CD4-positive, alpha-beta memory T cell (primary cell): ENCODE measurements at regions not wholly inside any gene's neighbourhood (a gene's known extent, or its start where the extent isn't known, plus 50 kb on each side); places are given as distances from the start of the nearest gene placed in this dataset.

Experiments used
- CTCF ChIA-PET: fragments of 350-600 bp; sonication (Branson Sonifier 250); formaldehyde crosslinking; loops from one replicate; lab custom pipeline; 2021; ENCODE audit warnings: inconsistent platforms; ENCODE audit not compliant: partially characterized antibody; lab: Charles Lee
- POLR2A ChIA-PET: fragments of 350-600 bp; sonication (Branson Sonifier 250); formaldehyde crosslinking; loops from one replicate; lab custom pipeline; 2021; ENCODE audit not compliant: partially characterized antibody; lab: Charles Lee
- DNase-seq, 5 donors: peaks; one replicate each; pipeline versions ENCODE4 v3.0.0 to v3.0.0-alpha.2; 2020 to 2022; ENCODE audit warnings: mixed read lengths in 1 of 5
- H3K27ac ChIP-seq: one replicate; pipeline ENCODE4 v1.7.0; 2013; ENCODE audit warnings: low read depth, low read length
- H3K27me3 ChIP-seq: 2 replicates; pipeline ENCODE4 v1.7.0; 2013; ENCODE audit warnings: mild to moderate bottlenecking, low read length, moderate library complexity; ENCODE audit not compliant: insufficient read depth
- H3K36me3 ChIP-seq: 2 replicates; pipeline ENCODE4 v1.7.0; 2013; ENCODE audit warnings: mild to moderate bottlenecking, low read length, moderate library complexity; ENCODE audit not compliant: insufficient read depth
- H3K4me1 ChIP-seq: 2 replicates; pipeline ENCODE4 v1.7.0; 2013; ENCODE audit warnings: mild to moderate bottlenecking, low read length, moderate library complexity; ENCODE audit not compliant: insufficient read depth
- H3K4me3 ChIP-seq, 2 donors: one replicate each; pipeline ENCODE4 v1.7.0; 2013; ENCODE audit warnings: low read length in 2 of 2, mild to moderate bottlenecking in 1 of 2
- H3K9me3 ChIP-seq, 2 donors: one replicate each; pipeline ENCODE4 v1.7.0; 2013; ENCODE audit warnings: low read length in 2 of 2, control low read depth in 1 of 2; ENCODE audit not compliant: control insufficient read depth in 1 of 2
- H3K27ac Mint-ChIP-seq, 7 donors: one replicate each; pipeline ENCODE4 v1.8.0; 2020 to 2021; ENCODE audit warnings: mixed read lengths in 7 of 7, mild to moderate bottlenecking in 6 of 7, inconsistent platforms in 3 of 7, moderate library complexity in 3 of 7
- H3K27me3 Mint-ChIP-seq, 2 donors: one replicate each; pipeline ENCODE4 v1.8.0; 2020 to 2021; ENCODE audit warnings: mixed read lengths in 2 of 2
- H3K36me3 Mint-ChIP-seq, 2 donors: one replicate each; pipeline ENCODE4 v1.8.0; 2020 to 2021; ENCODE audit warnings: mixed read lengths in 2 of 2, inconsistent platforms in 1 of 2, mild to moderate bottlenecking in 1 of 2
- H3K4me1 Mint-ChIP-seq, 4 donors: one replicate each; pipeline ENCODE4 v1.8.0; 2020 to 2021; ENCODE audit warnings: mixed read lengths in 4 of 4, mild to moderate bottlenecking in 1 of 4
- H3K4me3 Mint-ChIP-seq, 8 donors: one replicate each; pipeline ENCODE4 v1.8.0; 2020 to 2021; ENCODE audit warnings: mixed read lengths in 8 of 8, mild to moderate bottlenecking in 7 of 8, moderate library complexity in 6 of 8, inconsistent platforms in 3 of 8
- H3K9me3 Mint-ChIP-seq, 8 donors: one replicate each; pipeline ENCODE4 v1.8.0; 2020 to 2021; ENCODE audit warnings: mixed read lengths in 8 of 8, mild to moderate bottlenecking in 5 of 8, inconsistent platforms in 3 of 8, moderate library complexity in 1 of 8
- intact Hi-C: fragments of 100-400 bp; cut with micrococcal nuclease; formaldehyde crosslinking; loops from one replicate; pipeline ENCODE4 v1.15.1; 2023

DNA sequence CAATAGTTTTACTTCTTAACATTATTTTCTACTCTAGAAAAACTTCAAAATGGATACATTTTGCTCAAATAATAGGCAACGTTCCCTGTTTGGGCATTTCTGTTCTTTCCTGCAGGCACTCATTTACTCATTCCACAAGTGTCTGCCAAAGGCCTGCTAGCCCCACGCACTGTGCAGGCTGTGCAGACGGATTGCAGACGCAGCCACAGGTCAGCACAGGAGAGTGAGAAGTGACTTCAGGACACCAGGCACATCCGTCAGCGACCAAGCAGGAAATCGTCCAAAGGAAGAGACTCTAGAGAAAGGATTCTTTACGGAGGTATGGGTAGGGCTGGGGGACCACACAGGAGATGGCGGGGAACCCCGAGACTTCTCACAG lies 103.0 kb upstream of the AGAP1 start:
- Histone ChIP-seq H3K27me3 (no peaks in the 10 kb centered on the region), H3K4me3 (peak overlapping the region in 1 of 2 donors; percentile 24), H3K9me3 (no peaks in the 10 kb centered on the region), H3K4me1 (peaks cover 19% of the 10 kb centered on the region), H3K27ac (no peak overlapping the region), H3K36me3 (no peaks in the 10 kb centered on the region)
- intact Hi-C loops = no loop called here
- H3K36me3 Mint-ChIP-seq = no peaks in the 10 kb centered on the region
- no peak for DNase-seq
- ChIA-PET CTCF (no interaction called here), POLR2A (no interaction called here)
- peak overlapping the region; percentile 5 to 71 (median 63) for H3K4me3 Mint-ChIP-seq
- peak overlapping the region; percentile 3 to 74 (median 23) for H3K27ac Mint-ChIP-seq
- peaks cover 2% of the 10 kb centered on the region in 2 donors for H3K27me3 Mint-ChIP-seq
- H3K4me1 Mint-ChIP-seq = peaks cover 10 to 14% (median 12%) of the 10 kb centered on the region in 4 donors
- peaks cover 0 to 2% (median 0%) of the 10 kb centered on the region in 8 donors for H3K9me3 Mint-ChIP-seq

GRCh38 chr2:235391921-235392615 lies 101.8 kb upstream of the AGAP1 start:
- Mint-ChIP-seq H3K27me3 (peaks cover 4 to 5% of the 10 kb centered on the region in 2 donors), H3K27ac (no peak overlapping the region), H3K36me3 (no peaks in the 10 kb centered on the region), H3K4me1 (peaks cover 10 to 14% (median 12%) of the 10 kb centered on the region in 4 donors), H3K9me3 (peaks cover 0 to 2% (median 0%) of the 10 kb centered on the region in 8 donors), H3K4me3 (no peak overlapping the region)
- Histone ChIP-seq H3K4me1 (peaks cover 19% of the 10 kb centered on the region), H3K27me3 (no peaks in the 10 kb centered on the region), H3K36me3 (no peaks in the 10 kb centered on the region), H3K9me3 (no peaks in the 10 kb centered on the region), H3K4me3 (no peak overlapping the region), H3K27ac (no peak overlapping the region)
- CTCF ChIA-PET = no interaction called here
- intact Hi-C loops = no loop called here
- POLR2A ChIA-PET = no interaction called here
- DNase-seq = no peak

DNA sequence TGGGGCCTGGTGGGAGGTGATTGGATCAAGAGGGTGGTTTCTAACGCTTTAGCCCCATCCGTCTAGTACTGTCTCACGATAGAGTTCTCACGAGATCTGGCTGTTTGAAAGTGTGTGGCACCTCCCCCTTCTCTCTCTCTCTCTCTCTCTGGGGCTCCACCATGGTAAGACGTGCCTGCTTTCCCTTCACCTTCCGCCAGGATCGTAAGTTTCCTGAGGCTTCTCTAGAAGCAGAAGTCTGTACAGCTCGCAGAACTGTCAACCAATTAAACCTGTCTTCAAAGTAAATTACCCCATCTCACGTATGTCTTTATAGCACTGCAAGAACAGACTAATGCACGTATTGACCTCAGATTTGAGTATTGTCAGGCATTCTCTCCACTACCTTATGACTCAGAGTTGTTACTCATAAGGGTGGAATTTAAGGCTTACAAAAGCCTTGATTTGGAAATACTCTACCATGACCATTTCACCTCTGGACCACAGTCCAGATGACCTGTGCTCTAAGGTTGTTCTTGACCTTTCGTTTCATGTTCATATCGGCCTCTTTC lies 99.5 kb upstream of the AGAP1 start:
- Histone ChIP-seq H3K27me3 (no peaks in the 10 kb centered on the region), H3K36me3 (no peaks in the 10 kb centered on the region), H3K27ac (no peak overlapping the region), H3K4me1 (peaks cover 19% of the 10 kb centered on the region), H3K4me3 (no peak overlapping the region), H3K9me3 (no peaks in the 10 kb centered on the region)
- intact Hi-C loops = no loop called here
- DNase-seq = no peak
- POLR2A ChIA-PET = no interaction called here
- CTCF ChIA-PET = no interaction called here
- Mint-ChIP-seq H3K4me1 (peaks cover 10 to 14% (median 12%) of the 10 kb centered on the region in 4 donors), H3K9me3 (peaks cover 0 to 5% (median 0%) of the 10 kb centered on the region in 8 donors), H3K27ac (no peak overlapping the region), H3K27me3 (peaks cover 7% of the 10 kb centered on the region in 2 donors), H3K4me3 (no peak overlapping the region), H3K36me3 (no peaks in the 10 kb centered on the region)

DNA sequence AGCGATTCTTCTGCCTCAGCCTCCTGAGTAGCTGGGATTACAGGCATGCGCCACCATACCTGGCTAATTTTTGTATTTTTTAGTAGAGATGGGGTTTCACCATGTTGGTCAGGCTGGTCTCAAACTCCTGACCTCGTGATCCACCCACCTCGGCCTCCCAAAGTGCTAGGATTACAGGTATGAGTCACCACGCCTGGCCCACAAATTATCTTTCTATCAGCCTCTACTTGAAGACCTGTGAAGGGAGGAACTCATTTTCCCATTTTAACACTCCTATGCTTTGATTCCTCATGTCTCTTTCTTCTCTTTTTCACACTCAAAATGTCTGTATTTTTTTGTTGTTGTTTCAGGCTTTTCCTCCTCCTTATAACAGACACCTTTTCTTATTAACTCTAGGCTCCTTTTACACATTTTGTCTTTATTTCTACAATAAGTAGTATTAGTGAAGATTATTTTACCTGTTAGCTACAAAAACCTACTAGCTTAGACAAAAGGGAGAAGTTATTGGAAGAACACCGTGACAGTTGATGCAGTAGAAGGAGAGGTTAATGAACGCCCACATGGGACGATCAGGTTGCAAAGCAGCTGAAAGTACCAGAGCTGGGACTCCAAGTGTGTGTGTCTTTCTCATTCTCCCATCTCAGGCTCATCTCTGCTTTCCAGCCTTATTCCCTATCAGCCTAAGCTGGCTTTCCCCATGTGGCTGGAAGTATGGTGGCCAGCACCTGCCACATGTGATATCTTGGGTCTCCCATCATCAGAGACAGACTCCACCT lies 97.6 kb upstream of the AGAP1 start:
- H3K9me3 ChIP-seq = no peaks in the 10 kb centered on the region
- intact Hi-C loops = no loop called here
- no peak overlapping the region for H3K4me3 ChIP-seq
- DNase-seq = no peak
- H3K27ac ChIP-seq = no peak overlapping the region
- ChIA-PET POLR2A (no interaction called here), CTCF (no interaction called here)
- H3K27me3 ChIP-seq = no peaks in the 10 kb centered on the region
- H3K36me3 ChIP-seq = no peaks in the 10 kb centered on the region
- Mint-ChIP-seq H3K4me3 (no peak overlapping the region), H3K9me3 (peaks cover 0 to 7% (median 1%) of the 10 kb centered on the region in 8 donors), H3K4me1 (no peaks in the 10 kb centered on the region), H3K27ac (no peak overlapping the region), H3K27me3 (peaks cover 7 to 9% of the 10 kb centered on the region in 2 donors), H3K36me3 (no peaks in the 10 kb centered on the region)
- peaks cover under 1% of the 10 kb centered on the region for H3K4me1 ChIP-seq

- POLR2A ChIA-PET = no interaction called here
Observed at GRCh38 chr2:235398321-235398720, 95.5 kb upstream of the AGAP1 start.

GRCh38 chr2:235399895-235400294 lies 93.9 kb upstream of the AGAP1 start:
- no peak for DNase-seq
- CTCF ChIA-PET = no interaction called here

More at GRCh38 chr2:235398321-235398720, 95.5 kb upstream of the AGAP1 start:
- no peak overlapping the region for H3K27ac Mint-ChIP-seq
- H3K9me3 Mint-ChIP-seq = peaks cover 0 to 7% (median 1%) of the 10 kb centered on the region in 8 donors
- H3K4me1 ChIP-seq = no peaks in the 10 kb centered on the region
- H3K36me3 Mint-ChIP-seq = no peaks in the 10 kb centered on the region
- H3K4me3 Mint-ChIP-seq = no peak overlapping the region
- H3K27me3 ChIP-seq = no peaks in the 10 kb centered on the region
- peaks cover 15 to 17% of the 10 kb centered on the region in 2 donors for H3K27me3 Mint-ChIP-seq
- no peak overlapping the region for H3K27ac ChIP-seq
- no peaks in the 10 kb centered on the region for H3K36me3 ChIP-seq
- no peaks in the 10 kb centered on the region for H3K9me3 ChIP-seq
- CTCF ChIA-PET = no interaction called here
- H3K4me1 Mint-ChIP-seq = no peaks in the 10 kb centered on the region
- intact Hi-C loops = no loop called here
- no peak overlapping the region for H3K4me3 ChIP-seq
- DNase-seq = no peak

GRCh38 chr2:235402422-235402821 lies 91.4 kb upstream of the AGAP1 start:
- H3K4me3 Mint-ChIP-seq = no peak overlapping the region
- intact Hi-C loops = no loop called here
- H3K27ac Mint-ChIP-seq = no peak overlapping the region
- no peaks in the 10 kb centered on the region for H3K4me1 ChIP-seq
- no peak overlapping the region for H3K27ac ChIP-seq
- CTCF ChIA-PET = no interaction called here
- H3K36me3 Mint-ChIP-seq = no peaks in the 10 kb centered on the region
- H3K27me3 ChIP-seq = no peaks in the 10 kb centered on the region
- no peaks in the 10 kb centered on the region for H3K4me1 Mint-ChIP-seq
- H3K36me3 ChIP-seq = no peaks in the 10 kb centered on the region
- POLR2A ChIA-PET = no interaction called here
- H3K4me3 ChIP-seq = no peak overlapping the region
- no peak for DNase-seq
- peaks cover 8 to 12% of the 10 kb centered on the region in 2 donors for H3K27me3 Mint-ChIP-seq
- H3K9me3 Mint-ChIP-seq = peaks cover 0 to 7% (median 0%) of the 10 kb centered on the region in 8 donors
- H3K9me3 ChIP-seq = no peaks in the 10 kb centered on the region

More at GRCh38 chr2:235399895-235400294, 93.9 kb upstream of the AGAP1 start:
- Histone ChIP-seq H3K4me1 (no peaks in the 10 kb centered on the region), H3K9me3 (no peaks in the 10 kb centered on the region), H3K36me3 (no peaks in the 10 kb centered on the region), H3K27ac (no peak overlapping the region), H3K4me3 (no peak overlapping the region), H3K27me3 (no peaks in the 10 kb centered on the region)
- Mint-ChIP-seq H3K36me3 (no peaks in the 10 kb centered on the region), H3K9me3 (peaks cover 0 to 7% (median 0%) of the 10 kb centered on the region in 8 donors), H3K4me1 (no peaks in the 10 kb centered on the region), H3K27ac (no peak overlapping the region), H3K4me3 (no peak overlapping the region), H3K27me3 (peaks cover 12 to 15% of the 10 kb centered on the region in 2 donors)
- POLR2A ChIA-PET = no interaction called here
- intact Hi-C loops = no loop called here
